HG03520 (cell line): ENCODE measurements at regions not wholly inside any gene's neighbourhood (a gene's known extent, or its start where the extent isn't known, plus 50 kb on each side); places are given as distances from the start of the nearest gene placed in this dataset.

Experiments used
- ATAC-seq: cut with Tn5 transposase; IDR thresholded peaks from one replicate; pipeline ENCODE4 v1.9.1; 2021; ENCODE audit warnings: mild to moderate bottlenecking, moderate library complexity; ENCODE audit not compliant: unreplicated experiment

GRCh38 chr10:64468219-64468618, 947.0 kb downstream of the REEP3 start:
- ATAC-seq = no peak

GRCh38 chr10:64476506-64476905, 955.3 kb downstream of the REEP3 start:
- no peak for ATAC-seq

- no peak for ATAC-seq
Observed at GRCh38 chr10:64477791-64478190, 956.6 kb downstream of the REEP3 start.

- no peak for ATAC-seq
Observed at GRCh38 chr10:64484811-64485330, 963.7 kb downstream of the REEP3 start.

GRCh38 chr10:64486149-64486548, 964.9 kb downstream of the REEP3 start:
- no peak for ATAC-seq

- ATAC-seq = no peak
Observed at GRCh38 chr10:64486901-64487300, 965.7 kb downstream of the REEP3 start.

GRCh38 chr10:64494901-64495300, 973.7 kb downstream of the REEP3 start:
- no peak for ATAC-seq

- no peak for ATAC-seq
Observed at GRCh38 chr10:64497306-64497705, 976.1 kb downstream of the REEP3 start.

GRCh38 chr10:64501807-64502206, 980.6 kb downstream of the REEP3 start:
- ATAC-seq = no peak

GRCh38 chr10:64502936-64503335, 981.7 kb downstream of the REEP3 start:
- ATAC-seq = no peak

- ATAC-seq = no peak
Observed at GRCh38 chr10:64503429-64503828, 982.2 kb downstream of the REEP3 start.

- no peak for ATAC-seq
Observed at GRCh38 chr10:64505501-64505900, 984.3 kb downstream of the REEP3 start.

- no peak for ATAC-seq
Observed at GRCh38 chr10:64506963-64507362, 985.8 kb downstream of the REEP3 start.

- ATAC-seq = no peak
Observed at GRCh38 chr10:64507651-64508028, 986.4 kb downstream of the REEP3 start.

GRCh38 chr10:64508029-64508661, 986.9 kb downstream of the REEP3 start:
- ATAC-seq = no peak

GRCh38 chr10:64515970-64516699, 994.9 kb downstream of the REEP3 start:
- no peak for ATAC-seq

- no peak for ATAC-seq
Observed at GRCh38 chr10:64518456-64518855, 997.3 kb downstream of the REEP3 start.

GRCh38 chr10:64519427-64519826, 998.2 kb downstream of the REEP3 start:
- ATAC-seq = no peak

- no peak for ATAC-seq
Observed at GRCh38 chr10:64519831-64520230, 998.6 kb downstream of the REEP3 start.

GRCh38 chr10:64523065-64523759, 1002.0 kb downstream of the REEP3 start:
- no peak for ATAC-seq

- ATAC-seq = no peak
Observed at GRCh38 chr10:64528294-64529002, 1007.2 kb downstream of the REEP3 start.
